ENCODE measurements at regions not wholly inside any gene's neighbourhood (a gene's known extent, or its start where the extent isn't known, plus 50 kb on each side); places are given as distances from the start of the nearest gene placed in this dataset.

GRCh38 chr2:6773007-6773693, 92.6 kb downstream of the CMPK2 start:
- ATAC-seq (peak; percentile 88 to 97 (median 96)), DNase-seq (peak; percentile 20 to 93 (median 64)), FAIRE-seq (no peak)
- TF ChIP-seq CTCF (IDR thresholded peaks at IDR 0.05) = peak; percentile 88 to 97 (median 94)
- Histone ChIP-seq H3K9me3 (no peaks in the 10 kb centered on the region), H3K27me3 (peaks cover 0 to 21% (median 2%) of the 10 kb centered on the region in 4 donors), H3K4me1 (no peaks in the 10 kb centered on the region), H3K36me3 (no peaks in the 10 kb centered on the region), H3K27ac (no peak overlapping the region), H3K4me3 (peak overlapping the region in 1 of 4 donors; percentile 9)
- WGBS, 2 donors = 10 to 11% methylated on average over 29 of the region's 29 CpGs
- intact Hi-C loops (cut with DNase I) = loop anchor here in 1 of 3 donors (10.0 kb wide), 1 partner anchor 418 kb away; no protein-coding TSS in a partner anchor

GRCh38 chr2:6773694-6774044, 92.0 kb downstream of the CMPK2 start:
- intact Hi-C loops (cut with DNase I) = loop anchor here in 1 of 3 donors (10.0 kb wide), 1 partner anchor 419 kb away; no protein-coding TSS in a partner anchor
- Histone ChIP-seq H3K27me3 (peaks cover 0 to 21% (median 3%) of the 10 kb centered on the region in 4 donors), H3K36me3 (no peaks in the 10 kb centered on the region), H3K27ac (no peak overlapping the region), H3K9me3 (no peaks in the 10 kb centered on the region), H3K4me1 (no peaks in the 10 kb centered on the region), H3K4me3 (no peak overlapping the region)
- TF ChIP-seq CTCF (IDR thresholded peaks at IDR 0.05) = no peak
- no peak for FAIRE-seq
- ATAC-seq = no peak
- 47 to 58% methylated on average over 7 of the region's 7 CpGs for WGBS, 2 donors
- no peak for DNase-seq

GRCh38 chr2:6776125-6776524, 89.6 kb downstream of the CMPK2 start:
- FAIRE-seq = no peak
- no peak for TF ChIP-seq CTCF (IDR thresholded peaks at IDR 0.05)
- intact Hi-C loops (cut with DNase I) = loop anchor here in 1 of 3 donors (10.0 kb wide), 1 partner anchor 421 kb away; no protein-coding TSS in a partner anchor
- Histone ChIP-seq H3K4me1 (no peaks in the 10 kb centered on the region), H3K4me3 (no peak overlapping the region), H3K27ac (no peak overlapping the region), H3K9me3 (no peaks in the 10 kb centered on the region), H3K36me3 (no peaks in the 10 kb centered on the region), H3K27me3 (peaks cover 0 to 21% (median 5%) of the 10 kb centered on the region in 4 donors)
- WGBS, 2 donors = 79 to 81% methylated on average over 4 of the region's 4 CpGs
- DNase-seq = no peak
- no peak for ATAC-seq

GRCh38 chr2:6777626-6778025, 88.1 kb downstream of the CMPK2 start:
- DNase-seq (no peak), ATAC-seq (no peak), FAIRE-seq (no peak)
- Histone ChIP-seq H3K27me3 (peaks cover 0 to 21% (median 5%) of the 10 kb centered on the region in 4 donors), H3K4me3 (no peak overlapping the region), H3K27ac (no peak overlapping the region), H3K4me1 (no peaks in the 10 kb centered on the region), H3K36me3 (no peaks in the 10 kb centered on the region), H3K9me3 (no peaks in the 10 kb centered on the region)
- no peak for TF ChIP-seq CTCF (IDR thresholded peaks at IDR 0.05)
- 59 to 69% methylated on average over 4 of the region's 4 CpGs for WGBS, 2 donors
- intact Hi-C loops (cut with DNase I) = loop anchor here in 1 of 3 donors (10.0 kb wide), 1 partner anchor 423 kb away; no protein-coding TSS in a partner anchor

GRCh38 chr2:6780765-6781274, 84.9 kb downstream of the CMPK2 start:
- Histone ChIP-seq H3K9me3 (no peaks in the 10 kb centered on the region), H3K4me1 (no peaks in the 10 kb centered on the region), H3K27me3 (peaks cover 0 to 11% (median 3%) of the 10 kb centered on the region in 4 donors), H3K27ac (no peak overlapping the region), H3K4me3 (no peak overlapping the region), H3K36me3 (no peaks in the 10 kb centered on the region)
- peak in 3 of 4 donors; percentile 38 to 77 (median 71) for ATAC-seq
- no peak for FAIRE-seq
- WGBS, 2 donors = 25 to 26% methylated on average over 8 of the region's 8 CpGs
- no peak for TF ChIP-seq CTCF (IDR thresholded peaks at IDR 0.05)
- intact Hi-C loops (cut with DNase I) = no loop called here
- peak in 2 of 6 donors; percentile 10 to 49 for DNase-seq

Measured in pancreas (tissue), 10 donors.